Skeletal muscle tissue (tissue), 3 donors: ENCODE measurements at regions not wholly inside any gene's neighbourhood (a gene's known extent, or its start where the extent isn't known, plus 50 kb on each side); places are given as distances from the start of the nearest gene placed in this dataset.

ENCODE experiments used
- H3K27ac ChIP-seq: one replicate; pipeline ENCODE4 v1.7.0; 2013; ENCODE audit warnings: mild to moderate bottlenecking, low read depth, low read length, inconsistent platforms
- H3K27me3 ChIP-seq, 3 donors: one replicate each; pipeline ENCODE4 v1.7.0; 2013; ENCODE audit warnings: low read length in 3 of 3; ENCODE audit not compliant: control insufficient read depth in 3 of 3, insufficient read depth in 3 of 3
- H3K36me3 ChIP-seq, 3 donors: one replicate each; pipeline ENCODE4 v1.7.0; 2013; ENCODE audit warnings: low read length in 3 of 3; ENCODE audit not compliant: control insufficient read depth in 3 of 3, insufficient read depth in 3 of 3
- H3K4me1 ChIP-seq, 3 donors: one replicate each; pipeline ENCODE4 v1.7.0; 2013; ENCODE audit warnings: low read length in 3 of 3, mild to moderate bottlenecking in 3 of 3; ENCODE audit not compliant: control insufficient read depth in 3 of 3, insufficient read depth in 3 of 3
- H3K4me3 ChIP-seq, 3 donors: one replicate each; pipeline ENCODE4 v1.7.0; 2013; ENCODE audit warnings: low read length in 3 of 3
- H3K9ac ChIP-seq, 3 donors: one replicate each; pipeline ENCODE4 v1.7.0; 2013; ENCODE audit warnings: low read length in 3 of 3, mild to moderate bottlenecking in 3 of 3, moderate library complexity in 2 of 3, low read depth in 1 of 3
- H3K9me3 ChIP-seq, 3 donors: one replicate each; pipeline ENCODE4 v1.7.0; 2013; ENCODE audit warnings: low read length in 3 of 3; ENCODE audit not compliant: control insufficient read depth in 3 of 3
- donor health status: Osteomylitis.

GRCh38 chr11:15725246-15725645 is 610.5 kb downstream of the INSC start:
- Histone ChIP-seq H3K27me3 (no peaks in the 10 kb centered on the region), H3K4me1 (peaks cover 0 to 4% (median 2%) of the 10 kb centered on the region in 3 donors), H3K27ac (no peak overlapping the region), H3K36me3 (no peaks in the 10 kb centered on the region), H3K9me3 (no peaks in the 10 kb centered on the region), H3K4me3 (no peak overlapping the region), H3K9ac (no peak overlapping the region)

GRCh38 chr11:15726221-15726746 is 611.6 kb downstream of the INSC start:
- Histone ChIP-seq H3K27me3 (no peaks in the 10 kb centered on the region), H3K9ac (no peak overlapping the region), H3K27ac (no peak overlapping the region), H3K36me3 (no peaks in the 10 kb centered on the region), H3K9me3 (no peaks in the 10 kb centered on the region), H3K4me3 (no peak overlapping the region), H3K4me1 (peaks cover 0 to 4% (median 2%) of the 10 kb centered on the region in 3 donors)

- Histone ChIP-seq H3K4me3 (no peak overlapping the region), H3K9me3 (no peaks in the 10 kb centered on the region), H3K9ac (no peak overlapping the region), H3K36me3 (no peaks in the 10 kb centered on the region), H3K27me3 (no peaks in the 10 kb centered on the region), H3K4me1 (peaks cover 0 to 4% (median 2%) of the 10 kb centered on the region in 3 donors), H3K27ac (peak overlapping the region; percentile 5)
Measured at GRCh38 chr11:15726893-15727519, 612.3 kb downstream of the INSC start.

GRCh38 chr11:15727520-15727914 is 612.8 kb downstream of the INSC start:
- Histone ChIP-seq H3K9me3 (no peaks in the 10 kb centered on the region), H3K9ac (no peak overlapping the region), H3K4me3 (no peak overlapping the region), H3K27ac (peak overlapping the region; percentile 5), H3K27me3 (no peaks in the 10 kb centered on the region), H3K4me1 (peaks cover 0 to 4% (median 2%) of the 10 kb centered on the region in 3 donors), H3K36me3 (no peaks in the 10 kb centered on the region)

- Histone ChIP-seq H3K9ac (no peak overlapping the region), H3K4me3 (no peak overlapping the region), H3K9me3 (no peaks in the 10 kb centered on the region), H3K4me1 (peaks cover 0 to 4% (median 2%) of the 10 kb centered on the region in 3 donors), H3K36me3 (no peaks in the 10 kb centered on the region), H3K27me3 (no peaks in the 10 kb centered on the region), H3K27ac (no peak overlapping the region)
Measured at GRCh38 chr11:15728207-15728606, 613.5 kb downstream of the INSC start.

GRCh38 chr11:15730263-15730994 is 615.7 kb downstream of the INSC start:
- no peak overlapping the region for H3K9ac ChIP-seq
- H3K4me3 ChIP-seq, result no peak overlapping the region
- no peak overlapping the region for H3K27ac ChIP-seq
- H3K27me3 ChIP-seq, result no peaks in the 10 kb centered on the region
- peaks cover 0 to 4% (median 2%) of the 10 kb centered on the region in 3 donors for H3K4me1 ChIP-seq
- no peaks in the 10 kb centered on the region for H3K36me3 ChIP-seq
- no peaks in the 10 kb centered on the region for H3K9me3 ChIP-seq

GRCh38 chr11:15730995-15731385 is 616.3 kb downstream of the INSC start:
- no peaks in the 10 kb centered on the region for H3K27me3 ChIP-seq
- H3K9ac ChIP-seq, result no peak overlapping the region
- H3K27ac ChIP-seq, result no peak overlapping the region
- no peaks in the 10 kb centered on the region for H3K9me3 ChIP-seq
- no peaks in the 10 kb centered on the region for H3K36me3 ChIP-seq
- no peak overlapping the region for H3K4me3 ChIP-seq
- peaks cover 0 to 4% (median 2%) of the 10 kb centered on the region in 3 donors for H3K4me1 ChIP-seq

GRCh38 chr11:15735706-15736105 is 620.6 kb downstream of the SOX6 start:
- no peak overlapping the region for H3K9ac ChIP-seq
- H3K4me3 ChIP-seq, result no peak overlapping the region
- no peaks in the 10 kb centered on the region for H3K4me1 ChIP-seq
- no peaks in the 10 kb centered on the region for H3K36me3 ChIP-seq
- H3K27ac ChIP-seq, result no peak overlapping the region
- H3K27me3 ChIP-seq, result no peaks in the 10 kb centered on the region
- H3K9me3 ChIP-seq, result no peaks in the 10 kb centered on the region

GRCh38 chr11:15737320-15737719 is 619.0 kb downstream of the SOX6 start:
- H3K9ac ChIP-seq, result no peak overlapping the region
- no peaks in the 10 kb centered on the region for H3K9me3 ChIP-seq
- H3K27ac ChIP-seq, result no peak overlapping the region
- no peaks in the 10 kb centered on the region for H3K27me3 ChIP-seq
- H3K4me3 ChIP-seq, result no peak overlapping the region
- no peaks in the 10 kb centered on the region for H3K36me3 ChIP-seq
- no peaks in the 10 kb centered on the region for H3K4me1 ChIP-seq

GRCh38 chr11:15738931-15739330 is 617.4 kb downstream of the SOX6 start:
- Histone ChIP-seq H3K4me3 (no peak overlapping the region), H3K27ac (no peak overlapping the region), H3K9ac (no peak overlapping the region), H3K4me1 (no peaks in the 10 kb centered on the region), H3K9me3 (no peaks in the 10 kb centered on the region), H3K27me3 (no peaks in the 10 kb centered on the region), H3K36me3 (no peaks in the 10 kb centered on the region)
